HG03135 (cell line): ENCODE measurements at regions not wholly inside any gene's neighbourhood (a gene's known extent, or its start where the extent isn't known, plus 50 kb on each side); places are given as distances from the start of the nearest gene placed in this dataset.

Experiments used
- ATAC-seq: cut with Tn5 transposase; IDR thresholded peaks from one replicate; pipeline ENCODE4 v1.9.1; 2021; ENCODE audit warnings: mild to moderate bottlenecking, moderate library complexity; ENCODE audit not compliant: unreplicated experiment

GRCh38 chr10:4503076-4503475 is 322.9 kb upstream of the AKR1E2 start:
- no peak for ATAC-seq

GRCh38 chr10:4501306-4501705 is 324.7 kb upstream of the AKR1E2 start:
- no peak for ATAC-seq

- no peak for ATAC-seq
These were observed 327.2 kb upstream of the AKR1E2 start for GRCh38 chr10:4498711-4499251.

GRCh38 chr10:4494551-4494950 is 331.5 kb upstream of the AKR1E2 start:
- no peak for ATAC-seq

- no peak for ATAC-seq
These were observed 333.8 kb upstream of the AKR1E2 start for GRCh38 chr10:4492202-4492601.

- ATAC-seq, result no peak
These were observed 337.1 kb upstream of the AKR1E2 start for GRCh38 chr10:4488904-4489303.

- no peak for ATAC-seq
These were observed 340.4 kb upstream of the AKR1E2 start for GRCh38 chr10:4485636-4486035.

GRCh38 chr10:4483811-4484210 is 342.2 kb upstream of the AKR1E2 start:
- no peak for ATAC-seq

- ATAC-seq, result no peak
These were observed 343.3 kb upstream of the AKR1E2 start for GRCh38 chr10:4482659-4483058.

GRCh38 chr10:4481192-4481591 is 344.8 kb upstream of the AKR1E2 start:
- ATAC-seq, result no peak

GRCh38 chr10:4479342-4479741 is 346.7 kb upstream of the AKR1E2 start:
- ATAC-seq, result no peak

GRCh38 chr10:4477664-4478063 is 348.3 kb upstream of the AKR1E2 start:
- no peak for ATAC-seq

GRCh38 chr10:4475827-4476490 is 350.0 kb upstream of the AKR1E2 start:
- ATAC-seq, result no peak

- ATAC-seq, result no peak
These were observed 351.2 kb upstream of the AKR1E2 start for GRCh38 chr10:4474829-4475228.

GRCh38 chr10:4473977-4474376 is 352.0 kb upstream of the AKR1E2 start:
- no peak for ATAC-seq

- no peak for ATAC-seq
These were observed 353.7 kb upstream of the AKR1E2 start for GRCh38 chr10:4472190-4472904.

GRCh38 chr10:4470231-4470835 is 355.7 kb upstream of the AKR1E2 start:
- ATAC-seq, result no peak

GRCh38 chr10:4467481-4467880 is 358.5 kb upstream of the AKR1E2 start:
- ATAC-seq, result no peak

- no peak for ATAC-seq
These were observed 365.7 kb upstream of the AKR1E2 start for GRCh38 chr10:4460267-4460666.

- no peak for ATAC-seq
These were observed 366.5 kb upstream of the AKR1E2 start for GRCh38 chr10:4459531-4459930.

GRCh38 chr10:4457597-4457996 is 368.4 kb upstream of the AKR1E2 start:
- no peak for ATAC-seq

- no peak for ATAC-seq
These were observed 369.2 kb upstream of the AKR1E2 start for GRCh38 chr10:4456776-4457175.
